GM18907 (cell line): ENCODE measurements at regions not wholly inside any gene's neighbourhood (a gene's known extent, or its start where the extent isn't known, plus 50 kb on each side); places are given as distances from the start of the nearest gene placed in this dataset.
"Not testable (repeated sequence)": the region's sequence is repeated elsewhere in the genome, so short reads cannot be mapped to it uniquely, and the experiment has no call there.

Experiments
- ATAC-seq: cut with Tn5 transposase; IDR thresholded peaks from one replicate; pipeline ENCODE4 v1.9.1; 2021; ENCODE audit warnings: mild to moderate bottlenecking, moderate library complexity; ENCODE audit not compliant: unreplicated experiment

DNA sequence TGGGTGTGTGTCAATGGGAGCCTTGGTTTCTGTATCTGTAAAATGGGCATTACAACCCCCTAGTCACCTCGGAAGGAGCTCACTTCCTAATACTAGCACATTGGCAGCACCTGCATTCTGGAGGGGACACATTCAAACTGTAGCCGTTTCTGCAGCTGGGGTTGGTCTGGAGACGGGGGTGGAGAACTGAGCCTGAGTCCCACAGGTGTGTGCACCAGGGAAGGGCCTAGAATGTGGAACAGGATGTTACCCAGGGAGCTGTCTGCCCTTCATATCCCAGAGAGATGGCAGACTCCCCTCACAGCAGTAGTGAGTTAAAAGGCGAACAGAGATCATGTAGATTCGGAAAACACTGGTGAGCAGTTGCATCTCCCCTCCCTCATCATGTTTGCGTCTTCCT is 272.8 kb upstream of the ZNF32 start:
- no peak for ATAC-seq

DNA sequence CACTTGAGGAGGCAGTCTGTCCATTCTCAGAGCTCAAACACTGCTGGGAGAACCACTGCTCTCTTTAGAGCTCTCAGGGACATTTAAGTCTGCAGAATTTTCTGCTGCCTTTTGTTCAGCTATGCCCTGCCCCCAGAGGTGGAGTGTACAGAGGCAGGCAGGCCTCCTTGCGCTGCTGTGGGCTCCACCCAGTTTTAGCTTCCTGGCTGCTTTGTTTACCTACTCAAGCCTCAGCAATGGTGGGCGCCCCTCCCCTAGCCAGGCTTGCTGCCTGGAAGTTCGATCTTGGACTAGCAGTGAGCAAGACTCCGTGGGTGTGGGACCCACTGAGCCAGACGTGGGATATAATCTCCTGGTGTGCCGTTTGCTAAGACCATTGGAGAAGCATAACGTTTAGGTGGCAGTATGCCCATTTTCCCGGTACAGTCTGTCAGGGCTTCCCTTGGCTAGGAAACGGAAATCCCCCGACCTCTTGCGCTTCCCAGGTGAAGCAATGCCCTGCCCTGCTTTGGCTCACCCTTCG is 271.6 kb upstream of the ZNF32 start:
- ATAC-seq, result not testable (repeated sequence)

DNA sequence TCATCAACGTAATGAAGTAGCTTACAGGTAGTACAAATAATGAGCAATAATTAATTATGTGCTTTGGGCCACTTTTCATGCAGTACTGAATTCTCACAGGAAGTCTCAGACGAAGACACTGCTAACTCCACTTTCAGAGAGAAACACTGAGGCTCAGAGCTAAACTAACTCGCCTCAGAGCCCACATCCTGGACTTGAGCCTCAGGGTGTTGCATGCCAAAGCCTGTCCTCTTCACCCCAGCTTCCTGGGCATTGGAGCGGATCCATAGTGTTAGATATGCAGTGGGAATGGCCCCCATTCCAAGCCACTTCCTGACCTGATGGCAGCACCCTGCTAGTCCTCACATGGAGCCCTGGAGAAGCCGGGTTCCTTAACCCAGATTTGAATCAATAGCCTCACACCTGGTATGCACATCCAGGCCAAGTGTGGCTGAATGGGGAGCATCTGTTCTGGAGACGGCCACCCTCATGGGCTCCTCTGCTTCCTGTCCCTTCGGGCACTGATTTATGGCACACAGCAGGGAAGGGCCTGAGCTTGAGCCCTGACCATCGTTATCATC is 265.1 kb upstream of the ZNF32 start:
- no peak for ATAC-seq

DNA sequence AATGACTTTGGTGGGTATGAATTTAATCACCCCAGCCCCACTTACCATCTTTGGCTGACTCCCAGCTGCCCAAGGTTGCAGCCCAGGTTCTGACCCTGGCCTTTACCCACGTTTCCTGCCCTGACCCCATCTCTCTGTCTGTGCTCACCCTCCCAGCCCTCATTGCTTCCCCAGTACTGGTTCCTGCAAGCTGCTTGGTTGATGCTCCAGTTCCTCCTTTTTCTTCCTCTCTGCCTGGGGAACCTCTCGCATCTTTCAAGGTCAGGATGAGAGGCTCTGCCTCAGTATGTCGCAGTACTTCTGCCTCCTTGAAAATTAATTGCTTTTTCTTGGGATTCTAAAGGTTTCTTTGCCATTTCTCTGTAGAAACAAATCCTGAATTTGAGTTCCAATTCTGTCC is 263.8 kb upstream of the ZNF32 start:
- ATAC-seq, result no peak

DNA sequence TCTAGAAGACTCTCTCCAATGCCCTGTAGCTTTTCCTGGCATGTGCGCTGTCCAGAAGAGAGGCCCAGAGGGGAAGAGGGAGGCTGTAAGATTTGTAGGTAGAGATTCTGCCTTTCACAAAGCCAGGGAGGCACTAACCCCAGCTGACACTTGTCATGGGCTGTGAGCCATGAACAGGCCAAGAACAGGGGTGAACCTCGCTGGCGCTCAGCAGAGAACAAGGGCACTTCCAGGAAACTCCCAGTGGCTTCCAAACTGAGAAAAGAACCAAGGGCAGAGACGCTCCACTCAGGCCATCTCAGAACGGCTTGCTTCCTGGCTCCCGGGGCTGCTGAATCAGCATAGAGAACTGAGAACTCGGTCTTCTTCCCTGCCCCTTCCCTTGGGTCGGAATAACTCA is 257.8 kb upstream of the ZNF32 start:
- ATAC-seq, result no peak

DNA sequence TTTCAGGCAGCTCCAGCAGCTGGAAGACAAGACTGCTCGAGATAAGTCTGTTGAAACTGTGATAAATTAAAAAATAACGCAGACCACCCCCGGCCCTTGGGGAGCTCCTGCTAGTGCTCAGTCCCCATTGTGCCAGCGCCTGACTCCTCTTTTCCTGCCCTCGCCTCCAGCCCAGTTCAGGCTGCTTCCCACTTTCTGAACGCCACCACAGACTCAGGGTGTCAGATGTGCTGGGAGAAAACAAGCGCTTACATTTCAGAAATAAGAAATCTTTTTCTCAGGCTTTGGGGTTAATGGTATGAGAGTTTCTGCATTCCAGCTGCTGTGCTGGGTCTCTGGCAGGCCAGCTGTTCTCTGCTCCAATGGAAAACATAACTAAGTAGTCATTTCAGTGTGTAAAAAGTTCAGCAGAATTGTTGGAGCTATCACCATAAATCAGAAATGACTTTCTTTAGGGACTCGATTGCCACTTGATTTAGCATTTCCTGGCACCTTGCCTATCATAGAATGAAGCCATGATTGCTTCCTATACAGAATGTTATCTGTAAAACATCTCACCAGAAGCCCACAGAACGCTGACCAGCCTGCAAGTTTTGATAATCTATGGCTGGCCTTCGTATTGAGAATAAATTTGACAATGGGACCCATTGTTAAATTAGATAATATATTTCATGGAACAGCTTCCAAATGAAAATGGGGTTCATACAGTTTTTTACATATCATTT is 257.0 kb upstream of the ZNF32 start:
- no peak for ATAC-seq

DNA sequence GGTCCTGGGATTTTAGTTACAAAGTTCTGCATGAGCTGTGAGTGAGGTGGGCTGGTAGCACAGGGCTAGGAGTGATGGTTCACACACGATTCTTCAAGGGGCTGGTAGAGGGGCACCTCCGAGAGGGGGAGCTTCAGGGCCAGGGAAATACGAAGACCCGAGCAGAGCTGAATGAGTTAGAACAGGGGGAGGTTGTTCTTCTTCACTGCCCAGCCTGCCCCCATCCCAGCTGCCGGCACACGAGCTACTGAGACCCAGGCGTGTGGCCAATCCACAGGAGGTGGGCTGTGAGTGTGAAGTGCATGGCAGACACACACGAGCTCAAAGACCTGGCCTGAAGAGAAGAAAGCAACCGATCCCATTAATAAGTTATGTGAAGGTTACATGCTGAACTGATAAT is 256.2 kb upstream of the ZNF32 start:
- ATAC-seq, result no peak

DNA sequence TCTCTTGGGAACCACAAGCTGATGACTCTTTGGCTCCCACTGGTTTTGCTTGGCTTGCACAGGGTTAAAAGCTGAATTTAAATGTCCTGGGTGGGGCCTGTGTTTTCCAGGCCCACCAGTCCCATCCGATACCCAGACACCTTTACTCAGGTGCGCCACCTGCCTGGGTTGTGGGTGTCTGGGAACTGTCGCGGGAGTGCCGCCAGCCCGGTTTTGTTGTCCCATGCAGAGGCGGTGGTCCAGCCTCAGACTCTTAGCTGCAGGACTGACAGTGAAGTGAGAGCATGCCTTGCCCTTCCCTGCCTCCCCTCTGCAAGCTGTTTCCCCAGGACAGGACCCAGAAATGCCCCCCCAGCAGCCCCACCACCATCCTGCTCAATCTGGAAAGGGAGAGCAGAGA is 255.6 kb upstream of the ZNF32 start:
- no peak for ATAC-seq

DNA sequence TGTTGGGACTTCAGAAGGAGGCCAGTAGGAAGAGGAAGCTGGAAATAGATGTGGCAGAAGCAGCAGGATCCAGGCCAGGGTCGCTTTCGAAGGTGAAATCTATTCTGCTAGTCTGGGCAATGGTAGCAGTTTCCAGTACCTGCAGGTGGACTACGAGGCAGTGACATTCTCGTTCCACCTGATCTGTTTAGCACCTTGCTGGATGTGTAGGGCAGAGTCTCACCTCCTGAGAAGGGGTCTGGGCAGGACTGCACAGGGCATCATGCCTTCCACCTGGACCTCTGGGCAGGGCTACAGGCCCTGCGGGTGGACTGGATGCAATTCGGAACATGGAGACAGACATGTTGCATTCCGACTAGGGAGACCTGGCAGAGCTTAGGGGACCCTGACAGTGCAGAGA is 254.8 kb upstream of the ZNF32 start:
- no peak for ATAC-seq

DNA sequence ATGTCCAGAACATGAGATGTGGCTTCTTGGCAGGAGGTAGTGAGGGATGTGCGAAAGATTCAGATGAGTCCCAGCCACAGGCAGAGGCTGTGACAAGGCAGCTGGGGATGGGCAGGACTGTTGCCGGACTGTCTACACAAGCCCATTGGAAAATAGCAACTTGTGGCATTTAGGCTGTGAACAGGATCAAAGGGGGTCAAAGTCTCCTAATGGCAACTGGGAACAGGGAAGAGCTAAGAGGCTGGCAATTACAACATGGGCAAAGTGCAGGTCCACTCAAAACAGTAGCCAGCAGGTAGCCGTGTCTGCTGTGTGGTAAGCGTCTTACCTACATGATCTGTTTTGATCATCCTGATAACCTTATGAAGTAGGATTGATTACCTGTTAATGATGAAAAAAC is 254.2 kb upstream of the ZNF32 start:
- no peak for ATAC-seq

DNA sequence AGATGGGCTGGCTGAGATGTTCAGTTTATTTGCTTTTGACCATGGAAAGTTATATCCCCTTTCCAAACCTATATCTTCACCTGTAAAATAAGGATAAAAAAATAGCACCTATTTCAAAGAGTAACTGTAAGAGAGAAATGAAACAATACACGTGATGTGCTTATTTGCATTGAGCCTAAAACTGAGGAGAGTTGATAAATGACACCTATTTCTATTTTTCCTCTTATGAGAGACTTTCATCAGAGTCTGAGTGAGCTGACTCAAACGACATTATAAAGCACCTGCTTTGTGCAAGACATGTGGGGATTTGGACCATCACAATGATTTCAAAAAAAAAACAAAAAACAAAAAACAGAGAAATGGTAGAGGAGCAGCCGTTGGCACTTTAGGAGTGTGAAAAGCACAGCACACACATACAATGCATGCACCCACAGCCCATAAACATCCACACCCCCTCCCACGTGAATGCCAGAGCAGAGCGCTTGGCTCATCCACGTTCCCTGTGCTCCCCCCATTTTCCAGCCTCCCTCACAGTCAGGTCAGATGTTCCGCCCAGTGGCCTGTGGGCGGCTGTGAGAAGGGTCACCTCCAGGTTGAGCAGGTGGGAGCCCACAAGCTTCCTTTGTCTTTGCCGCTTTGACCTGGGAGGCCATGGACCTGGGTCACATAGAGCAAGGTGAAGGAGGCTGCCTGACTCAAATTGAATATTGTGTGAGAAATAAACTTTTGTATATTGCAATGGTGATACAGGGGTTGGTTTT is 253.2 kb upstream of the ZNF32 start:
- ATAC-seq, result no peak

DNA sequence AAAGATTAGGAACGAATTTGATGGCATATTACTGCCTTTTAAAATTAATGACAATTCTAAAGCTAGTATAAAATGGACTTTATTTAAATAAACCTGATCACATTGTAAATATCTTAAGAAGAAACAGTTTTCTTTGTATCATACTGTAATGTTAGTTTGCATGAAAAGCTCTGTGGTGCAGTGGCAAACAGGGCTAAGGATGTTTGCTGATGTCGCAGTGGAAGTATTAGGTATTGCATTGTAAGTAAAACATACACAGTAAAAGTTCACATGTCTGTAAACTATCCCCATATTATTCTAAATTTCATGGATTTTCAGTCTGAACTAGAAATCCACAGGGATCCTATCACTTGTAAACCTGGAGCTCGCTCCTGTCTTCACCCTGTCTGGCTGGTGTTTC is 252.6 kb upstream of the ZNF32 start:
- no peak for ATAC-seq

DNA sequence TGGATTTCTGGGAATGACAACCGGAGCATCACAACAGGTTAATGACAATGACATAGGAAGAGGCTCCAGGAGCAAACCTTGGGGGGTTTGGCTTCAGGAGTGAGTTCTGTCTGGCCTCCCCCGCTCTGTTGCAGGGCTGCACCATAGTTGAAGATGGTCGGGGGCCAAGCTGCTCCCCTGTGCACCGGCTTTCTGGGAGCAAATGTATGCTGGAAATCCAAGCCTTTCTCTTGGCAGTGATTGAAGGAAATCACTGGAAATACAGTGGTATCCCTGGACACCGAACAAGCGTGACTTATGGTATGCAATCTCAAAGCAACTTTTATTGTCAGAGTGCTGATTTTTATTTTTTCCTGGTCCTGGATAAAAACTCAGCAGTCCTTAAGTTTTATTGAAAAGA is 251.9 kb upstream of the ZNF32 start:
- ATAC-seq, result no peak

DNA sequence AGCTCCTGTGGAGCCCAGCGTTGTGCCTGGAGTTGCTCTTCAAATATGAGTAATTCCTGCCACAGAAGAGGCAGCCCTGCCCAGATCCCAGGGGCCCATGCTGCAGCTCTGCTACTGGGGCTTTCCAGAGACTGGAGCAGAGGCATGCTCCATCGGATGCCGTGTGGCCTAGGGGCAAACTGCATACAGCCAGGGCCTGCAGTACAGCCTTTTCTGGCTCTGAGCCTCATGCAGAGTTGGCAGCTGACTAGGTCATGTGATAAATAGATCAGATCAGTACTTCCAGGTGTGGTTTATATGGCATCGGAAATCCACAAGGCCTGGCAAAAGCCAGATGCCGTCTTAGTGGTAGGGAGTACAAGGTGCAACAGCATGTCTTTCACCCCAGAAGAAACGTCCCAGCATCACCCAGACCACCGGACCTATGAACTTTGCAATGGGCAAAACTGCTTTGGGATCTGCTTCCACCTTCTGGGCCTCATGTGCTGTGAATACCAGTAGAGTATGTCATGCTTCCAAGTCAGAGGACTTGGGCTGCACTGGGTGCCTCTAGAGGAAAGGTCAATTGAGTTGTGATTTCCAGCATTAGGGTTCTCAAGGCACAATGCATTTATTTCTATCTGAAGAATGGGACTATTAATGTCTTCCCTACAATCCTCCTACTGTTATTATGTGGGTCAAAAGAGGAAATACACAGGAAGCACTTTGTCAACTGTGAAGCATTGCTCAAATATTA is 250.7 kb upstream of the ZNF32 start:
- no peak for ATAC-seq

DNA sequence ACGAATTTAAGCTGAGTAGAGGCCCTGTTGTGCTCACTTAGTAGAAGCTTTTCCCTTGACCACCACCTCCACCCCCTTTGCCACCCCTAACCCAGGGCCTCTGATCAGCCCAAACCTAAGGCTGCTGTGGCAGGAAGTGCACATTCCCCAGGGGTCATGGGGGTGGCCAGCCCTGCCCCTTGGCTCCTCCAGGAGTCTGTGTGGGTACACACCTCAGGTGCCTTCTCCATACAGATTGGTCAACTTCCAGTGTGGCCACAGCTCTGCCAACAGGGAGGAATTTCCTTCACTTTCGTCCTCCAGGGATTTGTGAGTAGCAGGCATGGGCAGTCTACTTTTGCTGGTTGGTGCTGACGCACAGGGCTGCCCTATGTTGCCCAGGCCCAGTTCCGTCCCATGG is 249.9 kb upstream of the ZNF32 start:
- ATAC-seq, result no peak

DNA sequence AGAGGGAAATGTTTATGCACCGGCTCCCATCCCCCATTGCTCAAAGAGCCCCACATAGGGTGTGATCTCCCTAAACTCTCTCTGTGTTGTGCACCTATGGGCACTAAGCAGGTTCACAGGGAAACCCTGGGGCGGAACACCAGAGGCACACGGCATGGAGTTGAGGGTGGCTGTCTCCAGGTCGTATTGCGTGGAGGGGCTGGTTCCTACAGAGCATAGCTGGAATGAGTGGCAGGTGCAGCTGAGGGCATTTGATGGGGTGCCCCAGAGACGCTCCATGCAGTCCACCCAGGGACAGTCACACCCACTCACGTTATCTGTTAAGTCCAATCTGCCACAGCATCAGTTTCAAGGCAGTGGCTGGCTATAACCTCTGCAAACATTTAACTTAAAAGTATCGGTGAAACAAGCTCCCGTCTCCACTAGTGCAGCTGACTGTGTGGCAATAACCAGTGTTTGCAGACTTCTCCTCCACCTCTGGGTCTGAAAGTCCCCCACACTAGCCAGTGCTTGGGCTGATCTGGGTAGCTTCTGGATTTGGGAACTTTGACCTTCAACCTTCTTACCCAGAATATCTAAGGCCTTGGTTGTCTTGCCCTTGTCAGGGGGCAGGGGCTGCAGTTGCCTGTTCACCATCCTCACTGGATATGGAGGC is 249.2 kb upstream of the ZNF32 start:
- no peak for ATAC-seq

DNA sequence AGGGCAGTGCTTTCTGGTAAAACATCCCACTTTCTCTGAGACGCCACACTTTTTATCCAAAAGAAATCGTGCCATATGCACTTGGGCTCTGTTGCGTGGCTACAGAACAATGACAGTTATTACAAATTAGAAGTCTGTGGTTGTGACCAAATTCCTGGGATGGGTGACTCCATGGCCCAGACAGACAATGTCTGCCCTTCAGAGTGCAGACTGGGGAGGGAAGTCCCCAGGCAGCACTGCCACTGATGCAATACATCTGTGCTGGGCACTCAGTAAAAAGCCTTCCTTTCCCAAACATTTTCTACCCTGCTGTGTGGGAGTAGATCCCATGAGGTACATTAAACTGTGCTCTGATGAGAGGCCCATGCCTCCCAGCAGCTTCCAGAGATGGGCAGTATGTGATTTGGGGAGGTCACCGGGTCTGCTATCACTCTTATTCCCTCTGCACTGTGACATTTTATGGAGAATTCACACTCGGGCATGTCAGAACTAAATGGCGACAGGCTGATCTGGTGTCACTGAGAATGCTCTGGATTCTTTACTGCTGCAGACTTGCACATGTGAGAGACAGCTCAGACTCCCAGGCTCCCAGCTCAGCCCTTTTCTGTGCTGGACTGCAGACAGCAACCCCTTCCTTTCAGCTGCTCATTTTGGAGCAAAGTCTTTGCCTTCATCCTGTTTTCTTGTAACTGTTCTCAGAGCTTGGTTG is 243.5 kb upstream of the ZNF32 start:
- no peak for ATAC-seq

DNA sequence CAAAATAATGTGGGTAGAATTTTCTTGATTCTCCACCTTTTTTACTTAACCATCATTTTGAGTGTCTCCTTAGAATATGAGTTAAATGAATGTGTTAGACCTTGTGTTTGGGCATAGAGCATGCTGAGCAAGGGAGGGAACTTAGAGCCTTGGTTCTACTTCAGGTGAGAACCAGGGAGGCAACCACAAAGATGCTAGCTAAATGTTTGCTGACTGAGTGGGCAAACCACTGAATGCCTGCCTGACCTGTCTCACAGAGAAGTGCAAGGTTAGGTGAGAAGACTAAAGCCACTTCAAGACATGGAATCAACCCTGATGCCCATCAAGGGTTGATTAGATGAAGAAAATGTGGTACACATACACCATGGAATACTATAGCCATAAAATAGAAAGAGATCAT is 242.6 kb upstream of the ZNF32 start:
- ATAC-seq, result no peak

DNA sequence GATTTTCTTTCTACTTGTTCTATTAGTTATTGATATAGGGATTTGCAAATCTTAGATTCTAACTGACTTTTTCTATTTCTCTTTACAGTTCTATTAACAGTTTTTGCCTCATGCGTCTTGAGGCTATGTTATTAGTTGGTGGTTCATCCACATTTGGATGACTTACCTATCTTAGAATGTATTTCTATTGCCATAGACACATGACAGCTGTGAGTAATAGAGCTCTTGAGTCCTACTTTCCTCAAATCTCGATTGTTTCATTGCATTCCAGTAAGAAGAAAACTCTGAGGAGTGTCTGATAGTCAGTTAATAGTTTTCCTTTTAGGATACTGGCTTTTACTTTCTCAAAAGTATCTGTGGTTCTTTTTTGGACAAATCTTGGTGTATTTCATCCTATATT is 241.4 kb upstream of the ZNF32 start:
- no peak for ATAC-seq

DNA sequence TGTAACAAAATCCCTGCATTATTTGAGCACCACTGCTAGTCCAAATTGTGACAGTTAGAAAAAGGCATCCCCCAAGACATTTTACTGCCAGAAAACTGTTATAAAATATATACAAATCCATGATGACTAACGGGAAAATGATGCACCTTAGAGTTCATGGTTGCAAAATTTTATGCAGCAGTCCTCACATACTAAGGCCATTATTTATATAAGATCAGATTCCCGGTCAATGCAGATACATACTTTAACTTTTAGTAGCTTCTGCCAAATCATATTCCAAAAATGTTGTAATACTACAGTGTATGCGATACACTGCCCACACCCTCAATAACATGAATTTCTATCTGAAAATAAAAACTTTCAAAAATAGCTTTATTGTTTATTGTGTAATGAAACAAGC is 239.9 kb upstream of the ZNF32 start:
- ATAC-seq, result no peak
